Endothelial cell (in vitro differentiated cells): ENCODE measurements at regions not wholly inside any gene's neighbourhood (a gene's known extent, or its start where the extent isn't known, plus 50 kb on each side); places are given as distances from the start of the nearest gene placed in this dataset.

Experiments
- DNase-seq: peaks from one replicate; pipeline ENCODE4 v3.0.0; 2021; ENCODE audit warnings: low spot score
- H3K27ac Mint-ChIP-seq: one replicate; pipeline ENCODE4 v1.8.0; 2021; ENCODE audit warnings: mixed read lengths, inconsistent platforms; ENCODE audit not compliant: unreplicated experiment
- H3K27me3 Mint-ChIP-seq: one replicate; pipeline ENCODE4 v1.8.0; 2021; ENCODE audit warnings: mild to moderate bottlenecking, moderate library complexity, mixed read lengths, inconsistent platforms; ENCODE audit not compliant: unreplicated experiment
- H3K36me3 Mint-ChIP-seq: one replicate; pipeline ENCODE4 v1.8.0; 2021; ENCODE audit warnings: mild to moderate bottlenecking, low read depth, mixed read lengths, inconsistent platforms; ENCODE audit not compliant: unreplicated experiment
- H3K4me1 Mint-ChIP-seq: one replicate; pipeline ENCODE4 v1.8.0; 2021; ENCODE audit warnings: mild to moderate bottlenecking, mixed read lengths, inconsistent platforms; ENCODE audit not compliant: unreplicated experiment
- H3K4me3 Mint-ChIP-seq: one replicate; pipeline ENCODE4 v1.8.0; 2021; ENCODE audit warnings: mild to moderate bottlenecking, mixed read lengths, inconsistent platforms; ENCODE audit not compliant: unreplicated experiment
- H3K9me3 Mint-ChIP-seq: one replicate; pipeline ENCODE4 v1.8.0; 2021; ENCODE audit warnings: mixed read lengths, inconsistent platforms; ENCODE audit not compliant: unreplicated experiment
- TF ChIP-seq, protein P1 (sequence below): fragments of 200-600 bp; sonication (generic); IDR thresholded peaks from one replicate; pipeline ENCODE4 v1.5.0; 2021; ENCODE audit warnings: antibody characterized with exemption; ENCODE audit not compliant: unreplicated experiment

- TF ChIP-seq, protein P1, sequence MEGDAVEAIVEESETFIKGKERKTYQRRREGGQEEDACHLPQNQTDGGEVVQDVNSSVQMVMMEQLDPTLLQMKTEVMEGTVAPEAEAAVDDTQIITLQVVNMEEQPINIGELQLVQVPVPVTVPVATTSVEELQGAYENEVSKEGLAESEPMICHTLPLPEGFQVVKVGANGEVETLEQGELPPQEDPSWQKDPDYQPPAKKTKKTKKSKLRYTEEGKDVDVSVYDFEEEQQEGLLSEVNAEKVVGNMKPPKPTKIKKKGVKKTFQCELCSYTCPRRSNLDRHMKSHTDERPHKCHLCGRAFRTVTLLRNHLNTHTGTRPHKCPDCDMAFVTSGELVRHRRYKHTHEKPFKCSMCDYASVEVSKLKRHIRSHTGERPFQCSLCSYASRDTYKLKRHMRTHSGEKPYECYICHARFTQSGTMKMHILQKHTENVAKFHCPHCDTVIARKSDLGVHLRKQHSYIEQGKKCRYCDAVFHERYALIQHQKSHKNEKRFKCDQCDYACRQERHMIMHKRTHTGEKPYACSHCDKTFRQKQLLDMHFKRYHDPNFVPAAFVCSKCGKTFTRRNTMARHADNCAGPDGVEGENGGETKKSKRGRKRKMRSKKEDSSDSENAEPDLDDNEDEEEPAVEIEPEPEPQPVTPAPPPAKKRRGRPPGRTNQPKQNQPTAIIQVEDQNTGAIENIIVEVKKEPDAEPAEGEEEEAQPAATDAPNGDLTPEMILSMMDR, result no peak
- no peak overlapping the region for H3K4me3 Mint-ChIP-seq
- H3K9me3 Mint-ChIP-seq, result no peaks in the 10 kb centered on the region
- no peak overlapping the region for H3K27ac Mint-ChIP-seq
- H3K27me3 Mint-ChIP-seq, result peaks cover 1% of the 10 kb centered on the region
- H3K36me3 Mint-ChIP-seq, result no peaks in the 10 kb centered on the region
- H3K4me1 Mint-ChIP-seq, result no peaks in the 10 kb centered on the region
- no peak for DNase-seq
Measured at GRCh38 chr10:123354521-123354920, 200.3 kb downstream of the BUB3 start.

DNA sequence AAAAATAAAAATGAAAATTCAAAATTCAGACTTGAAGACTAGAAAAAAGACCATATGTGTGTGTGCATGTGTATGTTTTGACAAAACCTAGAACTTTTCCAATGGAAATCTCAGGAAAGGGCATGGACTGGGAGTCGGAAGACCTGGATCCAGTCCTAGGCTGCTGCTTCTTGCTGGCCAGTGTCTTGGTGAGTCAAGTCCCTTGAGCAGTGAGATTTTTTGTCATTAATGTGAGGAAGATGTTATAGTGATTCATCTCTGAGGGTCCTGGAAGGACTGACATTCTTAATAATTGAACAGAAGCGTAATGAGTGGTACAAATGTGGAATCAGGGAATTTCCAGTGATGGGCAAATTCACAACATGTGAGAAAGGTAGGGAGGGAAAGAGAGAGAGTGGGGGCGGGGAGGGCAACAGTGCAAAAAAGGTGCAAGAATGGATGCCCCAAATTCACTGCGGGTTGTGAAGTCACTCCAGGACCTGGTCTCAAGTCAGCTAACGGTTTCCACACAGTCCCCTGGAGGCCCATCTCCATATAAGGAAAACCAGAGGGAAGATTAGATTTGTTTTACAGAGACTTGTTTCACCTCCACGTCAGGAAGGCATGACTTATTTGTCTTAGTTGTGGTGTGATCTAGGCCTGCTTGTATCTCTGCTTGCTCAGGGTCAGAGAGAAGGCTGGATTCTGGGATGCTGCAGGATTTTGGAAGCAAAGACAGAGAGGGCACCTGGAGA lies 201.7 kb downstream of the BUB3 start:
- Mint-ChIP-seq H3K9me3 (no peaks in the 10 kb centered on the region), H3K27ac (no peak overlapping the region), H3K4me1 (no peaks in the 10 kb centered on the region), H3K27me3 (peaks cover 3% of the 10 kb centered on the region), H3K4me3 (no peak overlapping the region), H3K36me3 (no peaks in the 10 kb centered on the region)
- TF ChIP-seq, protein P1, result no peak
- no peak for DNase-seq

DNA sequence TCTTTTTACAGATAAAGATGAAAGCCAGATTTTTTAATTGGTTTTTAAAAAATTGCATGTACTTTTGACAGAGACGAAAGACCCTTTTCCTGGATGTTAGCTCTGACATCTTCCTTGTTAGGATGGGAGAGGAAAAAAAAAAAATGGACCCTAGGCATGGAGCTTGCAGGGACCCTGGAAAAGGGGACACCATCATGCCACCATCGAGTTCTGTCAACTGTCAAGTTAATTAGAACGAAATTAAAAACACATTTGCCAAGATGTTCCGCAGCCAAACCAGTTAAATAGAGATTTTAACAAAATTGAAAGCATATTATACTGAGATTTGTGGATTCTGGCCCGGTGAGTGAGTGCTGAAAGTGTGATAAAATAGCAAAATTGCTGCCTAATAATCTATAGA lies 202.6 kb downstream of the BUB3 start:
- TF ChIP-seq, protein P1, result no peak
- no peak for DNase-seq
- Mint-ChIP-seq H3K27ac (no peak overlapping the region), H3K9me3 (no peaks in the 10 kb centered on the region), H3K4me1 (no peaks in the 10 kb centered on the region), H3K4me3 (no peak overlapping the region), H3K36me3 (no peaks in the 10 kb centered on the region), H3K27me3 (peaks cover 3% of the 10 kb centered on the region)

GRCh38 chr10:123357421-123357930 lies 203.3 kb downstream of the BUB3 start:
- Mint-ChIP-seq H3K9me3 (no peaks in the 10 kb centered on the region), H3K4me1 (no peaks in the 10 kb centered on the region), H3K4me3 (no peak overlapping the region), H3K36me3 (peaks cover 5% of the 10 kb centered on the region), H3K27me3 (peaks cover 3% of the 10 kb centered on the region), H3K27ac (no peak overlapping the region)
- no peak for DNase-seq
- TF ChIP-seq, protein P1, result no peak

DNA sequence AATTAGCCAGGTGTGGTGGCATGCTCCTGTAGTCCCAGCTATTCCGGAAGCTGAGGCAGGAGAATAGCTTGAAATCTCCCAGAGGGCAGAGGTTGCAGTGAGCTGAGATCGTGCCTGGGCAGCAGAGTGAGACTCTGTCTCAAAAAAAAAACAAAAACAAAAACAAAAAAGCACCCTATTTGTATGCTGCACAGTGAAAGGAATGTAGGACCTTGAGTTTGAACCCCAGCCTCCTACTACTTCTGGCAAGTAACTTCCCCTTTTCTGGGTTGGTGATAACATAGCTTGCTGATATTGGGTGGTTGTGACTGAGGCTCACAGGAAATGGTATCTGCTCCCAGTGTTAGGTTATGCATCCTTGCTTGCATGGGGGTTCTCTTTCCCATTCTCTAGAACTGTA lies 205.3 kb downstream of the BUB3 start:
- H3K4me3 Mint-ChIP-seq, result no peak overlapping the region
- H3K9me3 Mint-ChIP-seq, result no peaks in the 10 kb centered on the region
- TF ChIP-seq, protein P1, result no peak
- no peak overlapping the region for H3K27ac Mint-ChIP-seq
- H3K27me3 Mint-ChIP-seq, result peaks cover 3% of the 10 kb centered on the region
- no peak for DNase-seq
- peaks cover 10% of the 10 kb centered on the region for H3K36me3 Mint-ChIP-seq
- no peaks in the 10 kb centered on the region for H3K4me1 Mint-ChIP-seq
